Uterus (tissue), 2 donors: ENCODE measurements at regions not wholly inside any gene's neighbourhood (a gene's known extent, or its start where the extent isn't known, plus 50 kb on each side); places are given as distances from the start of the nearest gene placed in this dataset.

ENCODE experiments used
- CTCF ChIP-seq, 4 experiments: fragments of 200-600 bp in 2 of 4; fragments of 450-650 bp in 2 of 4; sonication (generic) in 2 of 4; IDR thresholded peaks; one replicate each; pipeline ENCODE4 v1.5.1; 2016 to 2019; ENCODE audit warnings: antibody characterized with exemption in 4 of 4, mild to moderate bottlenecking in 2 of 4, moderate library complexity in 1 of 4
- POLR2A ChIP-seq, 2 donors: fragments of 450-650 bp; IDR thresholded peaks; one replicate each; pipeline ENCODE4 v1.6.1; 2016; ENCODE audit warnings: antibody characterized with exemption in 2 of 2, mild to moderate bottlenecking in 1 of 2, moderate library complexity in 1 of 2

GRCh38 chr12:98345308-98345876 is 170.0 kb upstream of the TMPO start:
- TF ChIP-seq CTCF (IDR thresholded peaks at IDR 0.05), result no peak
- TF ChIP-seq POLR2A (IDR thresholded peaks at IDR 0.05), result no peak
